ENCODE measurements at regions not wholly inside any gene's neighbourhood (a gene's known extent, or its start where the extent isn't known, plus 50 kb on each side); places are given as distances from the start of the nearest gene placed in this dataset.

- no peak for TF ChIP-seq ZNF70 (CRISPR knock-in tag; IDR thresholded peaks at IDR 0.05)
- no peak for TF ChIP-seq ARNTL (CRISPR knock-in tag; IDR thresholded peaks at IDR 0.05; ENCODE audit: borderline replicate concordance, low read depth)
- no peak for TF ChIP-seq PATZ1 (CRISPR knock-in tag; IDR thresholded peaks at IDR 0.05; ENCODE audit: borderline replicate concordance)
- no peak for TF ChIP-seq ZC3H10 (CRISPR knock-in tag; IDR thresholded peaks at IDR 0.05)
- TF ChIP-seq ZNF565 (CRISPR knock-in tag; conservative IDR thresholded peaks at IDR 0.05; ENCODE audit: low read depth): no peak
- TF ChIP-seq ZFP3 (CRISPR knock-in tag; IDR thresholded peaks at IDR 0.05): no peak
- TF ChIP-seq, protein P1, sequence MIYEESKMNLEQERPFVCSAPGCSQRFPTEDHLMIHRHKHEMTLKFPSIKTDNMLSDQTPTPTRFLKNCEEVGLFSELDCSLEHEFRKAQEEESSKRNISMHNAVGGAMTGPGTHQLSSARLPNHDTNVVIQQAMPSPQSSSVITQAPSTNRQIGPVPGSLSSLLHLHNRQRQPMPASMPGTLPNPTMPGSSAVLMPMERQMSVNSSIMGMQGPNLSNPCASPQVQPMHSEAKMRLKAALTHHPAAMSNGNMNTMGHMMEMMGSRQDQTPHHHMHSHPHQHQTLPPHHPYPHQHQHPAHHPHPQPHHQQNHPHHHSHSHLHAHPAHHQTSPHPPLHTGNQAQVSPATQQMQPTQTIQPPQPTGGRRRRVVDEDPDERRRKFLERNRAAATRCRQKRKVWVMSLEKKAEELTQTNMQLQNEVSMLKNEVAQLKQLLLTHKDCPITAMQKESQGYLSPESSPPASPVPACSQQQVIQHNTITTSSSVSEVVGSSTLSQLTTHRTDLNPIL (CRISPR knock-in tag; IDR thresholded peaks at IDR 0.05; ENCODE audit: low read depth): no peak
- TF ChIP-seq RARB (CRISPR knock-in tag; IDR thresholded peaks at IDR 0.05): no peak
- TF ChIP-seq, protein P2, sequence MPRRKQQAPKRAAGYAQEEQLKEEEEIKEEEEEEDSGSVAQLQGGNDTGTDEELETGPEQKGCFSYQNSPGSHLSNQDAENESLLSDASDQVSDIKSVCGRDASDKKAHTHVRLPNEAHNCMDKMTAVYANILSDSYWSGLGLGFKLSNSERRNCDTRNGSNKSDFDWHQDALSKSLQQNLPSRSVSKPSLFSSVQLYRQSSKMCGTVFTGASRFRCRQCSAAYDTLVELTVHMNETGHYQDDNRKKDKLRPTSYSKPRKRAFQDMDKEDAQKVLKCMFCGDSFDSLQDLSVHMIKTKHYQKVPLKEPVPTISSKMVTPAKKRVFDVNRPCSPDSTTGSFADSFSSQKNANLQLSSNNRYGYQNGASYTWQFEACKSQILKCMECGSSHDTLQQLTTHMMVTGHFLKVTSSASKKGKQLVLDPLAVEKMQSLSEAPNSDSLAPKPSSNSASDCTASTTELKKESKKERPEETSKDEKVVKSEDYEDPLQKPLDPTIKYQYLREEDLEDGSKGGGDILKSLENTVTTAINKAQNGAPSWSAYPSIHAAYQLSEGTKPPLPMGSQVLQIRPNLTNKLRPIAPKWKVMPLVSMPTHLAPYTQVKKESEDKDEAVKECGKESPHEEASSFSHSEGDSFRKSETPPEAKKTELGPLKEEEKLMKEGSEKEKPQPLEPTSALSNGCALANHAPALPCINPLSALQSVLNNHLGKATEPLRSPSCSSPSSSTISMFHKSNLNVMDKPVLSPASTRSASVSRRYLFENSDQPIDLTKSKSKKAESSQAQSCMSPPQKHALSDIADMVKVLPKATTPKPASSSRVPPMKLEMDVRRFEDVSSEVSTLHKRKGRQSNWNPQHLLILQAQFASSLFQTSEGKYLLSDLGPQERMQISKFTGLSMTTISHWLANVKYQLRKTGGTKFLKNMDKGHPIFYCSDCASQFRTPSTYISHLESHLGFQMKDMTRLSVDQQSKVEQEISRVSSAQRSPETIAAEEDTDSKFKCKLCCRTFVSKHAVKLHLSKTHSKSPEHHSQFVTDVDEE (CRISPR knock-in tag; IDR thresholded peaks at IDR 0.05): no peak
- TF ChIP-seq POU6F1 (CRISPR knock-in tag; IDR thresholded peaks at IDR 0.05; ENCODE audit: borderline replicate concordance, low read depth): no peak
- no peak for TF ChIP-seq ISL1 (CRISPR knock-in tag; IDR thresholded peaks at IDR 0.05)
Measured at GRCh38 chr1:232310541-232310940, 319.4 kb downstream of the SIPA1L2 start.
